ENCODE measurements at regions not wholly inside any gene's neighbourhood (a gene's known extent, or its start where the extent isn't known, plus 50 kb on each side); places are given as distances from the start of the nearest gene placed in this dataset.

GRCh38 chr14:28220391-28220790 lies 546.2 kb upstream of the FOXG1 start:
- no peak for TF ChIP-seq CTCF (IDR thresholded peaks at IDR 0.05)
- peaks cover 3% of the 10 kb centered on the region for H3K27me3 Mint-ChIP-seq (ENCODE audit: unreplicated experiment)
- H3K4me1 Mint-ChIP-seq (ENCODE audit: unreplicated experiment): no peaks in the 10 kb centered on the region
- no peaks in the 10 kb centered on the region for H3K9me3 Mint-ChIP-seq (ENCODE audit: unreplicated experiment)
- H3K27ac Mint-ChIP-seq (ENCODE audit: unreplicated experiment): no peak overlapping the region
- no peak for DNase-seq (ENCODE audit: extremely low spot score, unreplicated experiment)
- H3K4me3 Mint-ChIP-seq (ENCODE audit: unreplicated experiment): no peak overlapping the region
- no peaks in the 10 kb centered on the region for H3K36me3 Mint-ChIP-seq (ENCODE audit: unreplicated experiment)

- no peak for DNase-seq (ENCODE audit: extremely low spot score, unreplicated experiment)
- H3K36me3 Mint-ChIP-seq (ENCODE audit: unreplicated experiment): no peaks in the 10 kb centered on the region
- no peak overlapping the region for H3K27ac Mint-ChIP-seq (ENCODE audit: unreplicated experiment)
- no peaks in the 10 kb centered on the region for H3K9me3 Mint-ChIP-seq (ENCODE audit: unreplicated experiment)
- H3K4me1 Mint-ChIP-seq (ENCODE audit: unreplicated experiment): no peaks in the 10 kb centered on the region
- H3K4me3 Mint-ChIP-seq (ENCODE audit: unreplicated experiment): no peak overlapping the region
- H3K27me3 Mint-ChIP-seq (ENCODE audit: unreplicated experiment): no peaks in the 10 kb centered on the region
- no peak for TF ChIP-seq CTCF (IDR thresholded peaks at IDR 0.05)
Observed at GRCh38 chr14:28240909-28241308, 525.7 kb upstream of the FOXG1 start.

- no peak for TF ChIP-seq CTCF (IDR thresholded peaks at IDR 0.05)
- H3K4me3 Mint-ChIP-seq (ENCODE audit: unreplicated experiment): no peak overlapping the region
- H3K9me3 Mint-ChIP-seq (ENCODE audit: unreplicated experiment): peaks cover 3% of the 10 kb centered on the region
- no peak for DNase-seq (ENCODE audit: extremely low spot score, unreplicated experiment)
- no peaks in the 10 kb centered on the region for H3K36me3 Mint-ChIP-seq (ENCODE audit: unreplicated experiment)
- H3K27ac Mint-ChIP-seq (ENCODE audit: unreplicated experiment): no peak overlapping the region
- H3K4me1 Mint-ChIP-seq (ENCODE audit: unreplicated experiment): no peaks in the 10 kb centered on the region
- H3K27me3 Mint-ChIP-seq (ENCODE audit: unreplicated experiment): no peaks in the 10 kb centered on the region
Observed at GRCh38 chr14:28242895-28243294, 523.7 kb upstream of the FOXG1 start.

GRCh38 chr14:28243600-28243999 lies 523.0 kb upstream of the FOXG1 start:
- Mint-ChIP-seq H3K9me3 (ENCODE audit: unreplicated experiment) (peaks cover 10% of the 10 kb centered on the region), H3K36me3 (ENCODE audit: unreplicated experiment) (no peaks in the 10 kb centered on the region), H3K4me3 (ENCODE audit: unreplicated experiment) (no peak overlapping the region), H3K27me3 (ENCODE audit: unreplicated experiment) (no peaks in the 10 kb centered on the region), H3K4me1 (ENCODE audit: unreplicated experiment) (no peaks in the 10 kb centered on the region), H3K27ac (ENCODE audit: unreplicated experiment) (no peak overlapping the region)
- DNase-seq (ENCODE audit: extremely low spot score, unreplicated experiment): no peak
- no peak for TF ChIP-seq CTCF (IDR thresholded peaks at IDR 0.05)

GRCh38 chr14:28245216-28245615 lies 521.4 kb upstream of the FOXG1 start:
- DNase-seq (ENCODE audit: extremely low spot score, unreplicated experiment): no peak
- Mint-ChIP-seq H3K27ac (ENCODE audit: unreplicated experiment) (no peak overlapping the region), H3K4me1 (ENCODE audit: unreplicated experiment) (no peaks in the 10 kb centered on the region), H3K36me3 (ENCODE audit: unreplicated experiment) (no peaks in the 10 kb centered on the region), H3K4me3 (ENCODE audit: unreplicated experiment) (no peak overlapping the region), H3K27me3 (ENCODE audit: unreplicated experiment) (no peaks in the 10 kb centered on the region), H3K9me3 (ENCODE audit: unreplicated experiment) (peaks cover 13% of the 10 kb centered on the region)
- TF ChIP-seq CTCF (IDR thresholded peaks at IDR 0.05): no peak

All from osteocyte (in vitro differentiated cells).